Suprapubic skin (tissue), 4 donors: ENCODE measurements at regions not wholly inside any gene's neighbourhood (a gene's known extent, or its start where the extent isn't known, plus 50 kb on each side); places are given as distances from the start of the nearest gene placed in this dataset.
"Not testable (repeated sequence)": the region's sequence is repeated elsewhere in the genome, so short reads cannot be mapped to it uniquely, and the experiment has no call there.

Source experiments
- DNase-seq, 2 donors: peaks; one replicate each; pipeline ENCODE4 v3.0.0-alpha.2; 2019; ENCODE audit warnings: low spot score in 2 of 2
- H3K27ac ChIP-seq: fragments of 200-600 bp; sonication (generic); one replicate; pipeline ENCODE4 v1.5.1; 2019
- H3K27me3 ChIP-seq: fragments of 200-600 bp; sonication (generic); one replicate; pipeline ENCODE4 v1.5.1; 2019
- H3K36me3 ChIP-seq: fragments of 200-600 bp; sonication (generic); one replicate; pipeline ENCODE4 v1.5.1; 2019
- H3K4me1 ChIP-seq: fragments of 200-600 bp; sonication (generic); one replicate; pipeline ENCODE4 v1.5.1; 2019
- H3K4me3 ChIP-seq: fragments of 200-600 bp; sonication (generic); one replicate; pipeline ENCODE4 v1.5.1; 2019; ENCODE audit warnings: mild to moderate bottlenecking
- H3K9me3 ChIP-seq: fragments of 200-600 bp; sonication (generic); one replicate; pipeline ENCODE4 v1.5.1; 2019
- CTCF ChIP-seq, 2 donors: fragments of 200-600 bp in 1 of 2; fragments of 450-650 bp in 1 of 2; sonication (generic) in 1 of 2; IDR thresholded peaks; one replicate each; pipeline ENCODE4 v1.5.1; 2016 to 2019; ENCODE audit warnings: antibody characterized with exemption in 2 of 2, mild to moderate bottlenecking in 1 of 2, moderate library complexity in 1 of 2
- EP300 ChIP-seq: sonication (generic); formaldehyde crosslinking; IDR thresholded peaks from one replicate; pipeline ENCODE4 v1.6.1; 2017; ENCODE audit warnings: antibody characterized with exemption
- POLR2A ChIP-seq, 2 donors: fragments of 450-650 bp; IDR thresholded peaks; one replicate each; pipeline ENCODE4 v1.6.1; 2017; ENCODE audit warnings: antibody characterized with exemption in 2 of 2, mild to moderate bottlenecking in 2 of 2, moderate library complexity in 2 of 2
- POLR2AphosphoS5 ChIP-seq, 3 donors: sonication (generic); formaldehyde crosslinking; IDR thresholded peaks; one replicate each; pipeline ENCODE4 v1.6.1; 2017; ENCODE audit warnings: antibody characterized with exemption in 3 of 3
- WGBS: methylation state at CpG from one replicate; pipeline ENCODE4 v1.1.5; 2018; 5-methylcytosine and 5-hydroxymethylcytosine counted together

GRCh38 chr10:59432207-59432900, 70.0 kb upstream of the FAM13C start:
- Histone ChIP-seq H3K4me3 (no peak overlapping the region), H3K27me3 (no peaks in the 10 kb centered on the region), H3K27ac (no peak overlapping the region), H3K4me1 (peaks cover 10% of the 10 kb centered on the region), H3K9me3 (no peaks in the 10 kb centered on the region), H3K36me3 (no peaks in the 10 kb centered on the region)
- TF ChIP-seq EP300: no peak
- no peak for TF ChIP-seq POLR2AphosphoS5 (IDR thresholded peaks at IDR 0.05)
- no peak for TF ChIP-seq CTCF (IDR thresholded peaks at IDR 0.05)
- no peak for TF ChIP-seq POLR2A (IDR thresholded peaks at IDR 0.05)
- WGBS: 65% methylated on average over 3 of the region's 3 CpGs
- no peak for DNase-seq

GRCh38 chr10:59413795-59414194, 51.4 kb upstream of the FAM13C start:
- DNase-seq, H3K9me3 ChIP-seq, H3K4me1 ChIP-seq, H3K4me3 ChIP-seq, H3K27ac ChIP-seq, H3K27me3 ChIP-seq, H3K36me3 ChIP-seq: not testable (repeated sequence)
- 80% methylated on average over 2 of the region's 5 CpGs for WGBS
